GM23248 (cell line): ENCODE measurements at regions not wholly inside any gene's neighbourhood (a gene's known extent, or its start where the extent isn't known, plus 50 kb on each side); places are given as distances from the start of the nearest gene placed in this dataset.

ENCODE experiments used
- EZH2 ChIP-seq: fragments of 200-600 bp; sonication (generic); IDR thresholded peaks from 2 replicates; pipeline ENCODE4 v1.6.1; 2018; ENCODE audit warnings: antibody characterized with exemption, mild to moderate bottlenecking; ENCODE audit not compliant: insufficient read depth, poor library complexity, severe bottlenecking
- EZH2phosphoT487 ChIP-seq: fragments of 200-600 bp; sonication (generic); IDR thresholded peaks from 2 replicates; pipeline ENCODE4 v1.6.1; 2018; ENCODE audit warnings: antibody characterized with exemption, moderate library complexity, mild to moderate bottlenecking, low read depth; ENCODE audit not compliant: insufficient read depth

DNA sequence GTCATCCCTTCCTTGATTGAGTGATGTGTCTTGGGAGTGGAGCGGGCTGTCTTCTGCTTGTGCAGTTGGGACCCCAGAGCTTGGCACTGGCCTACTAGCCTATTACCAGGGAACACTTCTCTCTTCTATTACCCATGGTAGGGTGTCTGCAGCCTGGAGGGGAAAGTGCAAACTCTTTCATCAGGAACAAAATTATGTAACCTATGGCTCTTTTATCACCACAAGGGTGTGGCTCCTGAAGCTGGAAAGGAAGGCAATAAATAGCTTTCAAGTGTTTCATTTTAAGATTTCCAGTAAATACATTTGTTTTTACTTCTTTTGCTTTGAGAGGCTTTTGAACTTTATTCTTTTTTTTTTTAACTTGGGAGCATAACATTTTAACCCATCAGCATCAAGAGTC, 349.7 kb upstream of the FAR2 start:
- no peak for TF ChIP-seq EZH2phosphoT487
- no peak for TF ChIP-seq EZH2
